B cell (primary cell): ENCODE measurements at regions not wholly inside any gene's neighbourhood (a gene's known extent, or its start where the extent isn't known, plus 50 kb on each side); places are given as distances from the start of the nearest gene placed in this dataset.

Source experiments
- EZH2 ChIP-seq: IDR thresholded peaks from 2 replicates; pipeline ENCODE4 v1.6.1; 2012; ENCODE audit warnings: borderline replicate concordance, low read depth, mild to moderate bottlenecking, moderate library complexity, low read length; ENCODE audit not compliant: insufficient read depth, poor library complexity, severe bottlenecking
- TF ChIP-seq, protein P1 (sequence below): fragments of 200-600 bp; IDR thresholded peaks from one replicate; pipeline ENCODE4 v1.8.0; 2022; ENCODE audit warnings: antibody characterized with exemption, mild to moderate bottlenecking

DNA sequence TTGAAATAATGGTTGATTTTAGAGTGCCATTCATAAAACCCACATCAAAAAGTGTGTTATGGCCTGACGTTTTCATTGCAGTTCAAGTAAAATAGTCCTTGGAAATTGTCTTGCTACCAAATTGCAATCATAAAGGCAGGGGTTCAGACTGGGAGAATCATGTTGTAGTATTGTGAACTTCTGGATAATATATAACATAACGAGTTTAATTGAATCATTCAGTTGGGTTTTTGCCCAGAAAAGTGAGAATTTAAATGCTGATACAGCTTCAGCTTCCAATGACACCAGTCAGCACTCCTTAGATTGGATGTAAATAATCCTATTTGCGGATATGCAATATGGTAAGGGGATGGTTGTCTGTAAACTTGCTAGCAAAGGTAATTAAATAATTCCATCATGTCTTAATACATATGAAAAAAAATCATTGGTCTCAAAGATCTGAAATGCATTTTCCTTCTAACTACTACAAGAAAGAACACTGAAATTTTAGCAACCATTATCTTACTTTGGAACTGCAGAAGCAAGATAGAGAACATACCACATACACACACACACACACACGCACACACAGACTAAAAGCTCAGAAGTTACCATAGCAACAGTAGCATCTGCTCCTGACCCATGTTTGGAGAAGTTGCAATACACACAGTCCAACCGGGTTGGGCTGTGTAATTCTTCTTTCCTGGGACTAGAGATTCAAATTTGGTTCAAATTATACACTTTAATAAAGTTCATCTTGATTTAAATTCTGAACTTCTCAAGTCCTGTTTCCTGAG lies 686.2 kb upstream of the NR2F2 start:
- TF ChIP-seq, protein P1, sequence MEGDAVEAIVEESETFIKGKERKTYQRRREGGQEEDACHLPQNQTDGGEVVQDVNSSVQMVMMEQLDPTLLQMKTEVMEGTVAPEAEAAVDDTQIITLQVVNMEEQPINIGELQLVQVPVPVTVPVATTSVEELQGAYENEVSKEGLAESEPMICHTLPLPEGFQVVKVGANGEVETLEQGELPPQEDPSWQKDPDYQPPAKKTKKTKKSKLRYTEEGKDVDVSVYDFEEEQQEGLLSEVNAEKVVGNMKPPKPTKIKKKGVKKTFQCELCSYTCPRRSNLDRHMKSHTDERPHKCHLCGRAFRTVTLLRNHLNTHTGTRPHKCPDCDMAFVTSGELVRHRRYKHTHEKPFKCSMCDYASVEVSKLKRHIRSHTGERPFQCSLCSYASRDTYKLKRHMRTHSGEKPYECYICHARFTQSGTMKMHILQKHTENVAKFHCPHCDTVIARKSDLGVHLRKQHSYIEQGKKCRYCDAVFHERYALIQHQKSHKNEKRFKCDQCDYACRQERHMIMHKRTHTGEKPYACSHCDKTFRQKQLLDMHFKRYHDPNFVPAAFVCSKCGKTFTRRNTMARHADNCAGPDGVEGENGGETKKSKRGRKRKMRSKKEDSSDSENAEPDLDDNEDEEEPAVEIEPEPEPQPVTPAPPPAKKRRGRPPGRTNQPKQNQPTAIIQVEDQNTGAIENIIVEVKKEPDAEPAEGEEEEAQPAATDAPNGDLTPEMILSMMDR: no peak
- TF ChIP-seq EZH2: no peak
